CD4-positive, alpha-beta T cell treated with Interleukin-21 for 1 hour (primary cell): ENCODE measurements at regions not wholly inside any gene's neighbourhood (a gene's known extent, or its start where the extent isn't known, plus 50 kb on each side); places are given as distances from the start of the nearest gene placed in this dataset.
A peak's percentile ranks its signal among the peaks of the same experiment; 100 is the strongest.
"Not testable (repeated sequence)": the region's sequence is repeated elsewhere in the genome, so short reads cannot be mapped to it uniquely, and the experiment has no call there.

Experiments used
- DNase-seq: peaks from one replicate; pipeline ENCODE4 v3.0.0-alpha.2; 2020

- no peak for DNase-seq
These were observed 180.4 kb upstream of the GLRA1 start for GRCh38 chr5:152105085-152105484.

GRCh38 chr5:152104211-152104610, 179.6 kb upstream of the GLRA1 start:
- no peak for DNase-seq

- DNase-seq: not testable (repeated sequence)
These were observed 178.3 kb upstream of the GLRA1 start for GRCh38 chr5:152102908-152103307.

GRCh38 chr5:152102057-152102456, 177.4 kb upstream of the GLRA1 start:
- DNase-seq: no peak

GRCh38 chr5:152100462-152100861, 175.8 kb upstream of the GLRA1 start:
- DNase-seq: no peak

GRCh38 chr5:152097128-152097527, 172.5 kb upstream of the GLRA1 start:
- no peak for DNase-seq

GRCh38 chr5:152094716-152095115, 170.1 kb upstream of the GLRA1 start:
- DNase-seq: no peak

- DNase-seq: no peak
These were observed 169.4 kb upstream of the GLRA1 start for GRCh38 chr5:152094060-152094459.

- no peak for DNase-seq
These were observed 167.9 kb upstream of the GLRA1 start for GRCh38 chr5:152092580-152092979.

- no peak for DNase-seq
These were observed 165.0 kb upstream of the GLRA1 start for GRCh38 chr5:152089644-152090043.

GRCh38 chr5:152086668-152087067, 162.0 kb upstream of the GLRA1 start:
- DNase-seq: no peak

GRCh38 chr5:152084476-152084875, 159.8 kb upstream of the GLRA1 start:
- no peak for DNase-seq

- no peak for DNase-seq
These were observed 158.6 kb upstream of the GLRA1 start for GRCh38 chr5:152083231-152083630.

GRCh38 chr5:152072091-152072490, 147.4 kb upstream of the GLRA1 start:
- DNase-seq: no peak

- DNase-seq: no peak
These were observed 145.9 kb upstream of the GLRA1 start for GRCh38 chr5:152070591-152070990.

GRCh38 chr5:152066784-152067183, 142.1 kb upstream of the GLRA1 start:
- no peak for DNase-seq

- no peak for DNase-seq
These were observed 138.4 kb upstream of the GLRA1 start for GRCh38 chr5:152063004-152063403.

- DNase-seq: no peak
These were observed 136.4 kb upstream of the GLRA1 start for GRCh38 chr5:152061095-152061494.

- DNase-seq: no peak
These were observed 133.6 kb upstream of the GLRA1 start for GRCh38 chr5:152058267-152058666.

- DNase-seq: no peak
These were observed 132.3 kb upstream of the GLRA1 start for GRCh38 chr5:152056931-152057330.

- no peak for DNase-seq
These were observed 127.8 kb upstream of the GLRA1 start for GRCh38 chr5:152052470-152052869.

- DNase-seq: no peak
These were observed 127.1 kb upstream of the GLRA1 start for GRCh38 chr5:152051499-152052454.

- no peak for DNase-seq
These were observed 121.7 kb upstream of the GLRA1 start for GRCh38 chr5:152046361-152046760.

GRCh38 chr5:152038856-152039255, 114.2 kb upstream of the GLRA1 start:
- DNase-seq: peak; percentile 38
